ENCODE measurements at regions not wholly inside any gene's neighbourhood (a gene's known extent, or its start where the extent isn't known, plus 50 kb on each side); places are given as distances from the start of the nearest gene placed in this dataset.

DNA sequence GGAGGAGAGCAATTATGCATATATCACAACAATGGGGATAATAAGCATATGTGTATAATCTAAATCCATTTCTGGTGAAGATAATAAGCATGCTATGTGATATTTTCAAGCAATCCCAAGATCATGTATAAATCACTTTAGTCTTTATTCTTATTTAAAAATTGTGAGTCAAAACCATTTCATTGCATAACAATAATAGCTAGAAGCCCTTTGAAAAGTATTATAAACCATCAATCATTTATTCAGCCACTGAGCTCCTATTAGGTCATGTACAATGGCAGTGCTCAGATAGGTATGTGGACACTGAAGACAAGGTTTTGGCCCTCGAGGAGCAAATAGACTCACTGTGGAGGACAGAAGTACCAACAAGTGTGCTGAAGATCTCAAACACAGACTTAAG, 113.1 kb downstream of the CDCA7 start:
- Histone ChIP-seq H3K36me3 (no peaks in the 10 kb centered on the region), H3K4me3 (no peak overlapping the region), H3K9me3 (no peaks in the 10 kb centered on the region), H3K9ac (ENCODE audit: low read depth in 2 of 2, low read length in 2 of 2) (no peak overlapping the region), H3K27me3 (no peaks in the 10 kb centered on the region), H3K4me1 (peaks cover 7% of the 10 kb centered on the region), H3K27ac (no peak overlapping the region)
- TF ChIP-seq, protein P1, sequence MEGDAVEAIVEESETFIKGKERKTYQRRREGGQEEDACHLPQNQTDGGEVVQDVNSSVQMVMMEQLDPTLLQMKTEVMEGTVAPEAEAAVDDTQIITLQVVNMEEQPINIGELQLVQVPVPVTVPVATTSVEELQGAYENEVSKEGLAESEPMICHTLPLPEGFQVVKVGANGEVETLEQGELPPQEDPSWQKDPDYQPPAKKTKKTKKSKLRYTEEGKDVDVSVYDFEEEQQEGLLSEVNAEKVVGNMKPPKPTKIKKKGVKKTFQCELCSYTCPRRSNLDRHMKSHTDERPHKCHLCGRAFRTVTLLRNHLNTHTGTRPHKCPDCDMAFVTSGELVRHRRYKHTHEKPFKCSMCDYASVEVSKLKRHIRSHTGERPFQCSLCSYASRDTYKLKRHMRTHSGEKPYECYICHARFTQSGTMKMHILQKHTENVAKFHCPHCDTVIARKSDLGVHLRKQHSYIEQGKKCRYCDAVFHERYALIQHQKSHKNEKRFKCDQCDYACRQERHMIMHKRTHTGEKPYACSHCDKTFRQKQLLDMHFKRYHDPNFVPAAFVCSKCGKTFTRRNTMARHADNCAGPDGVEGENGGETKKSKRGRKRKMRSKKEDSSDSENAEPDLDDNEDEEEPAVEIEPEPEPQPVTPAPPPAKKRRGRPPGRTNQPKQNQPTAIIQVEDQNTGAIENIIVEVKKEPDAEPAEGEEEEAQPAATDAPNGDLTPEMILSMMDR (IDR thresholded peaks at IDR 0.05), result no peak
- intact Hi-C loops (cut with DNase I), result no loop called here
- DNase-seq, result no peak

DNA sequence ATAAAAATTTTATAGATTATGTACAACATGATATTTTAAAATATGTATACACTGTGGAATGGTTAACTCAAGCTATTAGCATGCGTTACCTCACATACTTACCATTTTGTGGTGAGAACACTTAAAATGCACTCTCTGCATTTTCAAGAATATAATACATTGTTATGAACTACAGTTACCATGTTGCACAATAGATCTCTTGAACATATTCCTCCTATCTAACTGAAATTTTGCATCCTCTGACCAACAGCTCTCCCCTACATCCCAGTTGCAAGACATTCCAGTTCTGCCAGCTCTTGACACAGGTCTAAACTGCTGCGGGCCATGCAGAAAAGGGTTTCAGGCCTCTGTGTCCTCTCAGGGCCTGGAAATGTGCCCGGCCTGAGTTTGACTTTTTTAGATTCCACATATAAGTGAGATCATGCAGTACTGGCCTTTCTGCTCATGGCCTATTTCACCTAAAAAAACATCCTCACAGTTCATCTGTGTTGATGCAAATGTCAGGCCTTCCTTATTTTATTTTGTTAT, 113.7 kb downstream of the CDCA7 start:
- H3K27me3 ChIP-seq, result no peaks in the 10 kb centered on the region
- TF ChIP-seq, protein P1 (IDR thresholded peaks at IDR 0.05), result no peak
- no peak overlapping the region for H3K9ac ChIP-seq (ENCODE audit: low read depth in 2 of 2, low read length in 2 of 2)
- no peak overlapping the region for H3K27ac ChIP-seq
- no peak for DNase-seq
- H3K4me3 ChIP-seq, result no peak overlapping the region
- no peaks in the 10 kb centered on the region for H3K36me3 ChIP-seq
- intact Hi-C loops (cut with DNase I), result no loop called here
- no peaks in the 10 kb centered on the region for H3K9me3 ChIP-seq
- peaks cover 1% of the 10 kb centered on the region for H3K4me1 ChIP-seq

GRCh38 chr2:173472112-173472511, 117.4 kb downstream of the CDCA7 start:
- Histone ChIP-seq H3K27me3 (no peaks in the 10 kb centered on the region), H3K4me3 (no peak overlapping the region), H3K36me3 (no peaks in the 10 kb centered on the region), H3K9ac (ENCODE audit: low read depth in 2 of 2, low read length in 2 of 2) (no peak overlapping the region), H3K27ac (no peak overlapping the region), H3K9me3 (no peaks in the 10 kb centered on the region), H3K4me1 (no peaks in the 10 kb centered on the region)
- TF ChIP-seq, protein P1 (IDR thresholded peaks at IDR 0.05), result no peak
- DNase-seq, result no peak
- intact Hi-C loops (cut with DNase I), result no loop called here

DNA sequence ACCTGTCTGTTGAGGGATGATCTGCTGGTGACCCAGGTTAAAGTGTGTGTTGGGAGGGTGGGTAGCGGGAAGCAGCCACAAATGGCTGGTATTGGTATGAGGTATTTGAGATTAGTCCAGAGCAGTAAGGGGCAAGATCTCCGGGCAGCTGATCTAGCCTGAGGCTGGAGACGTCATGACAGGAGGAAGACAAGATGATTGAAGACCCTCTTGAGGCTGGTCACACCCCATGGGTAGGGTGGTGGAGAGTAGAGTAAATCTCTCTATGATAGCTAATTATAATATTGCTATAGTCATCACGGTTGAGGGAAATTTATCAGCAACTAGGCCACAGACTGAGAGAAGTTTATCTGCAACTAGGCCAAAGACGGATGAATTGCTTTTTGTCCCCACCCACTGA, 128.5 kb downstream of the CDCA7 start:
- TF ChIP-seq, protein P1 (IDR thresholded peaks at IDR 0.05), result no peak

GRCh38 chr2:173488861-173489260, 134.2 kb downstream of the CDCA7 start:
- intact Hi-C loops (cut with DNase I), result no loop called here
- TF ChIP-seq, protein P1 (IDR thresholded peaks at IDR 0.05), result no peak
- H3K4me3 ChIP-seq, result no peak overlapping the region
- no peaks in the 10 kb centered on the region for H3K27me3 ChIP-seq
- no peak for DNase-seq
- H3K9me3 ChIP-seq, result no peaks in the 10 kb centered on the region
- H3K4me1 ChIP-seq, result no peaks in the 10 kb centered on the region
- H3K9ac ChIP-seq (ENCODE audit: low read depth in 2 of 2, low read length in 2 of 2), result no peak overlapping the region
- H3K36me3 ChIP-seq, result no peaks in the 10 kb centered on the region
- no peak overlapping the region for H3K27ac ChIP-seq

More for the DNA sequence above, 128.5 kb downstream of the CDCA7 start:
- Histone ChIP-seq H3K27me3 (no peaks in the 10 kb centered on the region), H3K36me3 (no peaks in the 10 kb centered on the region), H3K27ac (no peak overlapping the region), H3K4me3 (no peak overlapping the region), H3K4me1 (no peaks in the 10 kb centered on the region), H3K9me3 (no peaks in the 10 kb centered on the region), H3K9ac (ENCODE audit: low read depth in 2 of 2, low read length in 2 of 2) (no peak overlapping the region)
- intact Hi-C loops (cut with DNase I), result no loop called here
- DNase-seq, result no peak

Data from colonic mucosa (tissue), 4 donors.